DOHH2 (cell line): ENCODE measurements at regions not wholly inside any gene's neighbourhood (a gene's known extent, or its start where the extent isn't known, plus 50 kb on each side); places are given as distances from the start of the nearest gene placed in this dataset.

Experiments used
- CTCF ChIP-seq: fragments of 200-600 bp; sonication (generic); IDR thresholded peaks from one replicate; pipeline ENCODE4 v1.5.1; 2014; ENCODE audit warnings: antibody characterized with exemption, mild to moderate bottlenecking, low read depth, low read length; ENCODE audit not compliant: poor library complexity, severe bottlenecking
- EZH2phosphoT487 ChIP-seq: fragments of 200-600 bp; sonication (generic); IDR thresholded peaks from 2 replicates; pipeline ENCODE4 v1.6.1; 2017; ENCODE audit warnings: borderline replicate concordance, mild to moderate bottlenecking, antibody characterized with exemption, low read length, moderate library complexity, mixed read lengths

DNA sequence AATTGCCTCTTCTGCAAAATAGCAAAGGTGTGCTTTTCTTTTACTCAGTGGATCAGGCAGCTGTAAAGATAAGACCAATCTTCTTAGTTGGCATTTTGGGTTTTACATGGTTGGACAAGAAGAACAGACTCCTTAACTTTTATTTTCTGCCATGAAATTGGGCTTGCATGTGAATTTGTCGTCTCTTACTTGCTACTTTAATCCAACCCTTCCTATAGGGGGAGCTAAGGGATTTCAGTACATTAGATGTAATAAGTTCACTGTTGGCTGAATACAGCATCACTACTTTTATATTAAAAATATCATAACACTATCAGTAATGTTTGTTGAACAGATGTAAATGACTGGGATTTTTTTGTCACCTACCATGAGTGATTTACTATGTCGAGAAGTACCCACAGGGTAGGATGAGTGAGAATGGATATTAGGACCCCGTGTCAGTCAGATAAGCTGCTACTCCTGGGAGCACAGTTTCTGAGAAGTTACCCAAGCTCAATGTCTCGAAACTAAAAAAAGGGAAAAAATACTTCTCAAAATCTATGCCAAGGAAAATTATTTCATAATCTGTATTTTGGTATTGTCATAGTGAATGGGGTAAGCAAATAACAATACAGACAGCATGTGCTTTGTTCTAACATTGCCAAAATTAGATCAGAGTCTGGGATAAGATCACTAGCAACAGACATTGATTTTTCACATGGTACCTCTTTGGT, 127.4 kb upstream of the AGR3 start:
- TF ChIP-seq CTCF, result peak; percentile 69
- no peak for TF ChIP-seq EZH2phosphoT487
